Thyroid gland (tissue), 4 donors: ENCODE measurements at regions not wholly inside any gene's neighbourhood (a gene's known extent, or its start where the extent isn't known, plus 50 kb on each side); places are given as distances from the start of the nearest gene placed in this dataset.

Experiments
- POLR2A ChIP-seq, 2 donors: fragments of 450-650 bp; IDR thresholded peaks; one replicate each; pipeline ENCODE4 v1.6.1; 2017; ENCODE audit warnings: antibody characterized with exemption in 2 of 2, mild to moderate bottlenecking in 2 of 2, moderate library complexity in 1 of 2
- TF ChIP-seq, protein P1 (sequence below), 6 experiments: fragments of 200-600 bp in 3 of 6; fragments of 450-650 bp in 3 of 6; sonication (generic) in 3 of 6; IDR thresholded peaks; one replicate each; pipeline ENCODE4 v1.5.1; 2016 to 2019; ENCODE audit warnings: antibody characterized with exemption in 6 of 6, mild to moderate bottlenecking in 2 of 6, inconsistent platforms in 1 of 6, moderate library complexity in 1 of 6

DNA sequence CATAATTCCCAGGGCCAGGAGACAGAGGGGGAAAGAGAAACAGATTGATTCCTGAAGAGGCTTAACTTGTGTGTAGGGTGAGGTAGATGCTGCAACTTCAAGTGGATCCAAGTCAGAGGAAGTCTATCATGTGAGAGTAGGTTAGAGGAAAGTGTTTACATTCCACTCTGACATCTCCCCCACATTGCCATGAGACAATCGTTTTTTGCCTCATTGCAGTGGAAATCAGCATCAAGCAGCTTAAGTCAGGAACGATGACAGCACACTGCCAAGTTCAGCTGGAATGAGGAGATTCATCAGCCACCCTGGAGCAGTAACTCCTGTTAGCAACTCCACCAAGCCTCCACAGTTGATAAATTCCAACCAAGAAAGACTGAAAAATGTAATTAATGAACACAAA is 689.7 kb upstream of the MEF2C start:
- no peak for TF ChIP-seq POLR2A (IDR thresholded peaks at IDR 0.05)
- TF ChIP-seq, protein P1, sequence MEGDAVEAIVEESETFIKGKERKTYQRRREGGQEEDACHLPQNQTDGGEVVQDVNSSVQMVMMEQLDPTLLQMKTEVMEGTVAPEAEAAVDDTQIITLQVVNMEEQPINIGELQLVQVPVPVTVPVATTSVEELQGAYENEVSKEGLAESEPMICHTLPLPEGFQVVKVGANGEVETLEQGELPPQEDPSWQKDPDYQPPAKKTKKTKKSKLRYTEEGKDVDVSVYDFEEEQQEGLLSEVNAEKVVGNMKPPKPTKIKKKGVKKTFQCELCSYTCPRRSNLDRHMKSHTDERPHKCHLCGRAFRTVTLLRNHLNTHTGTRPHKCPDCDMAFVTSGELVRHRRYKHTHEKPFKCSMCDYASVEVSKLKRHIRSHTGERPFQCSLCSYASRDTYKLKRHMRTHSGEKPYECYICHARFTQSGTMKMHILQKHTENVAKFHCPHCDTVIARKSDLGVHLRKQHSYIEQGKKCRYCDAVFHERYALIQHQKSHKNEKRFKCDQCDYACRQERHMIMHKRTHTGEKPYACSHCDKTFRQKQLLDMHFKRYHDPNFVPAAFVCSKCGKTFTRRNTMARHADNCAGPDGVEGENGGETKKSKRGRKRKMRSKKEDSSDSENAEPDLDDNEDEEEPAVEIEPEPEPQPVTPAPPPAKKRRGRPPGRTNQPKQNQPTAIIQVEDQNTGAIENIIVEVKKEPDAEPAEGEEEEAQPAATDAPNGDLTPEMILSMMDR (IDR thresholded peaks at IDR 0.05): no peak
